ENCODE measurements at regions not wholly inside any gene's neighbourhood (a gene's known extent, or its start where the extent isn't known, plus 50 kb on each side); places are given as distances from the start of the nearest gene placed in this dataset.

DNA sequence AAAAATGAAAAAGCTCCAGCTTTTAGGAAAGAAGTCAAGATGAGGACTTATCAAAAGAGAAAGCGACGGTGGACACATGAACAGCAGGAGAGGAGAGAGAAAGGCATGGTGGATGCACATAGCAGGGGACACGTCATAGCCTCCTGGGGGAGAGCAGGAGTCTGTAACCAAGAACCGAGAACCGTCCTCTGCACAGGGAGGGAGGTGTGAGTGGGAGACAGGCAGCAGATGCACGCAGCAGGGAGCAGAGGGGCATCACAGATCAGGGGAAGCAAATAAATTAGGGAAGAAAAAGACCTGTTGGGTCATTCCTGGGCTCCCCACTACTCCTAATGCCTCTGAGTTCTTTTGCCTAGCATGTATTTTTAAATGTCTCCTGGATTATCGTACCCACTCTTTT lies 138.1 kb upstream of the RMST start:
- no peak for DNase-seq (ENCODE audit: low read depth in 2 of 2)

GRCh38 chr12:97335115-97335514 lies 127.5 kb upstream of the RMST start:
- no peak for DNase-seq (ENCODE audit: low read depth in 2 of 2)

- no peak for DNase-seq (ENCODE audit: low read depth in 2 of 2)
Observed at GRCh38 chr12:97336900-97337751, 125.5 kb upstream of the RMST start.

- DNase-seq (ENCODE audit: low read depth in 2 of 2): no peak
Observed at GRCh38 chr12:97342130-97342529, 120.5 kb upstream of the RMST start.

- DNase-seq (ENCODE audit: low read depth in 2 of 2): no peak
Observed at GRCh38 chr12:97347956-97348355, 114.6 kb upstream of the RMST start.

DNA sequence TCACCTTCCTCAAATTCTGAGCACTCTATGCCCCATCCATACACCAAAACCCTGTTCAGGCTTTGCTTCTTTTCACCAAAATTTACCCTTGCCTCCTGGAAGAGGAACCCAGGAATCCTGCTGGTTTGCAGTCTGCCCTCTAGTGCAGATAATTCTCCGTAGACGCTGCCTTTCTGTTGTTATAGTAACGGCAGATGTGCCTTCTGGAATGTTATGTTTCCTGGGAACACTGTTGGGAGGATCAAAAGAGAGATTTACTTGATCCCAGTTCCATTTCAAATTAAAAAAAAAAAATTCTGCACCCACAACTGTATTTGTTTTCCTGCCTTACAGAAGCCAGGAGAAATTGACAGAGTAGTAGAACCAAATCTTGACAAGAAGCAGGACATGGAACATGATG lies 104.2 kb upstream of the RMST start:
- DNase-seq (ENCODE audit: low read depth in 2 of 2): no peak

GRCh38 chr12:97359021-97359690 lies 103.4 kb upstream of the RMST start:
- DNase-seq (ENCODE audit: low read depth in 2 of 2): no peak

DNA sequence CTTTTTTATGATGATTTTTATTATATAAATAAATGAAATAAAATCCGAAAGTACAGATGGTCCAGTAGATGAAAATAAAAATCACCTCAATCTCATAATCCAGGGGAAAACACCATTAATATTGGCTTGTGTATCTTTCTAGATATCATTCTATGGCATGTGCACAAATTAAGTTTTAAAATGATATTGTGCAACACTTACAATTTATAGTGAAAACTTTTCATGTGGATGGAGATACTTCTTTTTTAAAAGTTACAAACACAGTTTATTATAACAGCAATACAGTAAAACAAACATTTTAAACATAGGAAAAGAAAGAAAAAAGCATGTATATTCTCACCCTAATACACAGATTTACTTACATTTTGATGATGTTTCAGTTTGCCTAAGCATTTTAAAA lies 98.9 kb upstream of the RMST start:
- no peak for DNase-seq (ENCODE audit: low read depth in 2 of 2)

GRCh38 chr12:97368462-97369163 lies 94.0 kb upstream of the RMST start:
- DNase-seq (ENCODE audit: low read depth in 2 of 2): no peak

DNA sequence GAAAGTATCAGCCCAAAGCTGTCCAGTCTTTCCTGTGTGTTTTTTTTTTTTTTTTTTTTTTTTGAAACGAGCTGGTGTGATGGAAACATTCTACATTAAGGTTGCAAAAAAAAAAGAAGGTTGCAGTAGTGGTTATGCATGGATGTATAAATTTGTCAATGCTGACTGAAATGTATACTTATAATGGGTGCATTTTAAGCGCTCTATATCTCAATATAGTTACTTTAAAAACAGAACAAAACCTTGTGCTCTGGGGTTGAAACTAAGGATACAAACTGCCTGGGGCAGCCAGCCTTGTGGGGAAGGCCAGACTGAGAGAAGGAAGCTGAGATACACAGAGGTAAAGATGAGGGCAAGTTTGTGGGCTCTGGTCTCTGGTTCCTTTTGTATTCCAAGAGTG lies 87.3 kb upstream of the RMST start:
- DNase-seq (ENCODE audit: low read depth in 2 of 2): no peak

DNA sequence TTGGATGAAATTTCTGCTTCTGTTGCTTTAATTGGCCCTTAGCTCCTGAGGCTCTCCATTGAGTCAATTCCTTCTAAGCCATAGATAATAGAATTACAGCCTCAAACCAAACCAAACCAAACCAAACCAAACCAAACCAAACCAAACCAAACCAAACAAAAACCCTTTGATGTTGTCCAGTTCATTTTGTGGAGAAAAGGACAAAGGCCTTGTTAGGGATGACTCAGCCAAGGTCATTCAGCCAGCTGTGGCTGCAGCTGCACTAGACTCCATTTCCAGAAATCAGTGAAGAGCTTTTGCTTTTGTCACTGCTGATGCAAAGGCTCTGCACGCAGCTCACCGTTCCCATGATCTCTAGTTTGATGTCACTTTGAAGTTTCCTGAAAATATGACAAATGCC lies 82.2 kb upstream of the RMST start:
- DNase-seq (ENCODE audit: low read depth in 2 of 2): no peak

GRCh38 chr12:97385121-97385520 lies 77.5 kb upstream of the RMST start:
- DNase-seq (ENCODE audit: low read depth in 2 of 2): no peak

DNA sequence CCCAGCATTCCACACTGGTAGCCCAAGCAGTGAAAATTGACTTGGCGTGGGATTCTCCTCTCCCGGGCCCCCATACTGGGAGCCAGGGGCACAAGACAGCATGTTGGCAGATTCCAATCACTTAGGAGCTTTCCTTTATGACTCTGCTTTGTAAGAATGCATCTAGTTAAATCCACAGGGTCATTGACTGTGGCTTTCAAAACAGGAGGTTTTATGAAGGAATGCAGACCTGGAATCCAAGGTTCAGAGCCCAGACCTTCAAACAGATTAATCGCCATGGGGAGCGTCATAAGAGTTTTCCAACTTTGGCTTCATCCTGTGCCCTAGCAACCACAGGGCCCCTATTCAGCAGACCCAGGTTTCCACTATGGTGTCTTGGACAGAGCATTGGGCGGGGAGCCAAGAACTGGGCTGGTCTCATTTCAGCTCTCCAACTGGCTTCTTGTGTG lies 76.4 kb upstream of the RMST start:
- DNase-seq (ENCODE audit: low read depth in 2 of 2): no peak

DNA sequence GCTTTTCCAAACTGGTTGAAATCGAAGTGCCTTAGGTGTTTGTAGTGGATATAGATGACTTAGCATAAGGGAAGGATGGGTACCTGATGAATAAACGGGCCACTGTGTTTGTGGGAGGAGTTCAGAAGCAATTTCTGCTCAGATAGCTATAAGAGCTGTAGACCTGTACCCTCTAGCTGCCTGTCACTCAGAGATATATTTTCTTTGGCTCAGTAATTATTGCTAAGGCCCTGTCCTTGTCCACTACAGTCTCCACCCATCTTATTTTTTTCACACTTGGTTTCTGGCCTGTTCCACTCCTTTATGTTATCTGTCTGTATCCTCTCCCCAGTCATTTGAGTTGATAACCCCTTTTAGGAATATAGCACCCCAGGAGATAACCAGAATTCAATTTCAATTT lies 74.8 kb upstream of the RMST start:
- DNase-seq (ENCODE audit: low read depth in 2 of 2): no peak

DNA sequence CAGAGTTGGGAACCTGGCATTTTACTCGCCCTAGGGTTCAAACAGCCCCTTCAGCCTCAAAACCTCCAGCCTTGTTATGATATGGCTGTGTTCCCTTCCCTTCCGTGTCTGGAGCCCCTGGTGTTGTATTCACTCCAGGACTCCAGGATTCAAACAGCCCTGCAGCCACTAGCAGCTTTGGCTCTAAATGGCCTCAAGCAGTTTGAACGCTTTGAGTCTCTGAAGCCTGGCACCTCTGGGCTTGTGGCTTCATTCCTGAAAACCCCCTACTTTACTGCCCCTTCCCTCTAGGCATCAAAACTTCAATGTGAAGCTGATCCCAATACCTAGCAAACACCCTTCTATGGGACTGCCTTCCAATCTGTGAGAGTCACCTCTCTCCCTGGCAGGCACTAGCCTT lies 67.9 kb upstream of the RMST start:
- no peak for DNase-seq (ENCODE audit: low read depth in 2 of 2)

- no peak for DNase-seq (ENCODE audit: low read depth in 2 of 2)
Observed at GRCh38 chr12:97397008-97397407, 65.6 kb upstream of the RMST start.

- DNase-seq (ENCODE audit: low read depth in 2 of 2): no peak
Observed at GRCh38 chr12:97398704-97399103, 63.9 kb upstream of the RMST start.

DNA sequence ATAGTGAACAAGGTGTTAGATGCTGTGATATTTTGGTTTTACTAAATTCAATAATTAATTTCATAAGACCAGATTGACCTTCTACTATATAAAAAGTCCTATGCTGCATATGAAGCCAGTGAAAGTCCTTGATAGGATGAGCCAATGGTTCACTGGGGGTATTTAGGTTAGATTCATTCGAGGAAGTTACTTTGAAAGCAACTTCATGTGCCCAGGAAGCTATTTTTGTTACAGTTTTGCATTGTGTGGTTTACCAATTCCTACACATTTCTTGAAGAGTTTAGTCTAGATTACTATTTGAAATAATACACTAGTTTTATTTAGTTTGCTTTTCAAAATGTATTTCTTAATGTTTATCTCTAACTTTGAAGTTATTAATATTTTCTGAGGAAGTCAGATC lies 58.5 kb upstream of the RMST start:
- no peak for DNase-seq (ENCODE audit: low read depth in 2 of 2)

- no peak for DNase-seq (ENCODE audit: low read depth in 2 of 2)
Observed at GRCh38 chr12:97404543-97404942, 58.1 kb upstream of the RMST start.

DNA sequence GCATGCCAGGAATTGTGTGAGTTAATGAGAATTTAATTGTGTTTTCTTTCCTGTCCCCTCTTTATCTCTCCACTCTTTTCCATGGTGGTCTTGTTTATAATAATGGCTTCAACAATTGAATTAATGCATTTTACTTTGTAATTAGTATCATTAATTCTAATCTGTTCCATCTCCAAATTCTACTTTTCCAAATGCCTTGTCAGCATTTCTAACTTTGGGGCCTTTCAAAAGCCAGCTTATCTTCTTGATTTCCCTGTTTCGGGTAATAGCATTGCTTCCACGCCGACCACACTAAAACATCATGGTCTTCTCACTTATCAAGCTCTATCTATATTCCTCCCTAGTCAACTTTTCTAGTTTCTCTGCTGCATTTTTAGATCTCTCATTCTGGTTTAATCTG lies 54.2 kb upstream of the RMST start:
- no peak for DNase-seq (ENCODE audit: low read depth in 2 of 2)

- DNase-seq (ENCODE audit: low read depth in 2 of 2): no peak
Observed at GRCh38 chr12:97411341-97411740, 51.3 kb upstream of the RMST start.

All from stimulated activated CD4-positive, alpha-beta T cell treated with anti-CD3 and anti-CD28 coated beads, Interleukin-12 subunit alpha, Interleukin-12 subunit beta, amount 100 ng/mL, for 24 hours (primary cell).